BE2C (cell line): ENCODE measurements at regions not wholly inside any gene's neighbourhood (a gene's known extent, or its start where the extent isn't known, plus 50 kb on each side); places are given as distances from the start of the nearest gene placed in this dataset.
A peak's percentile ranks its signal among the peaks of the same experiment; 100 is the strongest.

Experiments used
- DNase-seq: peaks from one replicate; pipeline ENCODE4 v3.0.0-alpha.2; 2020
- H3K27me3 ChIP-seq: fragments of 250-450 bp; sonication (Bioruptor Pico); 2 replicates; pipeline ENCODE4 v1.5.1; 2020; ENCODE audit warnings: mild to moderate bottlenecking
- H3K36me3 ChIP-seq: fragments of 250-450 bp; sonication (Bioruptor Pico); 2 replicates; pipeline ENCODE4 v1.5.1; 2020; ENCODE audit warnings: mild to moderate bottlenecking
- H3K4me1 ChIP-seq: fragments of 250-450 bp; sonication (Bioruptor Pico); 2 replicates; pipeline ENCODE4 v1.5.1; 2020
- H3K4me3 ChIP-seq: 2 replicates; pipeline ENCODE4 v1.5.1; 2011; ENCODE audit warnings: low read depth, low read length
- H3K9me3 ChIP-seq: fragments of 250-450 bp; sonication (Bioruptor Pico); 2 replicates; pipeline ENCODE4 v1.5.1; 2020
- CTCF ChIP-seq: IDR thresholded peaks from 2 replicates; pipeline ENCODE4 v1.5.1; 2012; ENCODE audit warnings: mild to moderate bottlenecking, low read depth, low read length

GRCh38 chr3:162774613-162775100 is 1278.0 kb downstream of the OTOL1 start:
- no peak for DNase-seq
- no peaks in the 10 kb centered on the region; the same call in 1 of the 2 replicates for H3K4me1 ChIP-seq
- no peak for TF ChIP-seq CTCF

GRCh38 chr3:162776148-162776547 is 1279.5 kb downstream of the OTOL1 start:
- Histone ChIP-seq H3K27me3 (no peaks in the 10 kb centered on the region), H3K4me1 (no peaks in the 10 kb centered on the region; the same call in 1 of the 2 replicates), H3K9me3 (no peaks in the 10 kb centered on the region; the same call in 1 of the 2 replicates), H3K4me3 (no peak overlapping the region), H3K36me3 (no peaks in the 10 kb centered on the region)
- DNase-seq = no peak
- TF ChIP-seq CTCF = no peak

More at GRCh38 chr3:162774613-162775100, 1278.0 kb downstream of the OTOL1 start:
- Histone ChIP-seq H3K36me3 (no peaks in the 10 kb centered on the region), H3K4me3 (no peak overlapping the region), H3K9me3 (no peaks in the 10 kb centered on the region; the same call in 1 of the 2 replicates), H3K27me3 (no peaks in the 10 kb centered on the region)

- H3K27me3 ChIP-seq = no peaks in the 10 kb centered on the region
- H3K4me1 ChIP-seq = no peaks in the 10 kb centered on the region; the same call in 1 of the 2 replicates
- DNase-seq = peak; percentile 25
- no peaks in the 10 kb centered on the region; the same call in 1 of the 2 replicates for H3K9me3 ChIP-seq
- no peaks in the 10 kb centered on the region for H3K36me3 ChIP-seq
- TF ChIP-seq CTCF = peak; percentile 81
- no peak overlapping the region for H3K4me3 ChIP-seq
Measured at GRCh38 chr3:162777118-162777517, 1280.5 kb downstream of the OTOL1 start.

- DNase-seq = no peak
- no peak for TF ChIP-seq CTCF
- Histone ChIP-seq H3K27me3 (no peaks in the 10 kb centered on the region), H3K4me1 (no peaks in the 10 kb centered on the region; the same call in 1 of the 2 replicates), H3K9me3 (no peaks in the 10 kb centered on the region; the same call in 1 of the 2 replicates), H3K4me3 (no peak overlapping the region), H3K36me3 (no peaks in the 10 kb centered on the region)
Measured at GRCh38 chr3:162780313-162780712, 1283.7 kb downstream of the OTOL1 start.

- no peaks in the 10 kb centered on the region for H3K36me3 ChIP-seq
- peak; percentile 24; the same call in 1 of the 2 replicates for TF ChIP-seq CTCF
Measured at GRCh38 chr3:162799910-162800309, 1303.3 kb downstream of the OTOL1 start.

GRCh38 chr3:162802228-162802965 is 1305.8 kb downstream of the OTOL1 start:
- Histone ChIP-seq H3K4me1 (no peaks in the 10 kb centered on the region), H3K9me3 (0 out of 2 replicates have a peak, but pooled peaks cover 3% of the 10 kb centered on the region), H3K27me3 (no peaks in the 10 kb centered on the region), H3K36me3 (no peaks in the 10 kb centered on the region), H3K4me3 (no peak overlapping the region)
- no peak for DNase-seq
- no peak for TF ChIP-seq CTCF

More at GRCh38 chr3:162799910-162800309, 1303.3 kb downstream of the OTOL1 start:
- Histone ChIP-seq H3K4me1 (no peaks in the 10 kb centered on the region), H3K4me3 (no peak overlapping the region), H3K9me3 (0 out of 2 replicates have a peak, but pooled peaks cover 3% of the 10 kb centered on the region), H3K27me3 (no peaks in the 10 kb centered on the region)
- no peak for DNase-seq
